ENCODE measurements at regions not wholly inside any gene's neighbourhood (a gene's known extent, or its start where the extent isn't known, plus 50 kb on each side); places are given as distances from the start of the nearest gene placed in this dataset.

GRCh38 chr13:47646298-47646697 is 354.8 kb downstream of the SUCLA2 start:
- Histone ChIP-seq H2AFZ (ENCODE audit: control insufficient read depth, low read length) (no peak overlapping the region), H3K9ac (ENCODE audit: control insufficient read depth, extremely low read depth, insufficient read depth, low read length) (no peak overlapping the region), H3K9me1 (ENCODE audit: control insufficient read depth, extremely low read depth, insufficient read depth, low read length) (no peaks in the 10 kb centered on the region), H3K4me2 (ENCODE audit: control insufficient read depth, extremely low read depth, insufficient read depth, low read depth, low read length) (no peak overlapping the region), H3K9me3 (ENCODE audit: control insufficient read depth, low read depth, low read length) (no peaks in the 10 kb centered on the region), H4K20me1 (ENCODE audit: control insufficient read depth, extremely low read depth, insufficient read depth, low read length) (no peaks in the 10 kb centered on the region), H3K79me2 (ENCODE audit: control insufficient read depth, insufficient read depth, low read length) (no peaks in the 10 kb centered on the region), H3K4me1 (ENCODE audit: control insufficient read depth, extremely low read depth, insufficient read depth, low read length) (no peaks in the 10 kb centered on the region), H3K4me3 (ENCODE audit: control insufficient read depth in 2 of 3, extremely low read depth in 1 of 3, insufficient read depth in 2 of 3, low read depth in 1 of 3, low read length in 3 of 3) (no peak overlapping the region), H3K36me3 (ENCODE audit: control insufficient read depth in 2 of 2, extremely low read depth in 1 of 2, insufficient read depth in 2 of 2, low read length in 2 of 2) (no peaks in the 10 kb centered on the region), H3K27me3 (ENCODE audit: control insufficient read depth, extremely low read depth, insufficient read depth, low read length) (no peaks in the 10 kb centered on the region), H3K27ac (ENCODE audit: control insufficient read depth, insufficient read depth, low read length) (no peak overlapping the region)
- DNase-seq (ENCODE audit: low read depth, low spot score): no peak
- FAIRE-seq: no peak
- dilution Hi-C loops (cut with MboI; ENCODE audit: extremely low pct_ligation_motif_present, low sequenced_read_pairs): no loop called here
- TF ChIP-seq CTCF (optimal IDR thresholded peaks at IDR 0.05 in 1 of 3, IDR thresholded peaks at IDR 0.05 in 1 of 3, conservative IDR thresholded peaks at IDR 0.05 in 1 of 3; ENCODE audit: extremely low read depth in 1 of 3, insufficient read depth in 2 of 3, low read length in 3 of 3) (no peak), EZH2 (IDR thresholded peaks at IDR 0.05; ENCODE audit: low read length) (no peak)

- Histone ChIP-seq H3K9me3 (ENCODE audit: control insufficient read depth, low read depth, low read length) (no peaks in the 10 kb centered on the region), H4K20me1 (ENCODE audit: control insufficient read depth, extremely low read depth, insufficient read depth, low read length) (no peaks in the 10 kb centered on the region), H3K4me2 (ENCODE audit: control insufficient read depth, extremely low read depth, insufficient read depth, low read depth, low read length) (no peak overlapping the region), H3K9me1 (ENCODE audit: control insufficient read depth, extremely low read depth, insufficient read depth, low read length) (no peaks in the 10 kb centered on the region), H3K4me1 (ENCODE audit: control insufficient read depth, extremely low read depth, insufficient read depth, low read length) (no peaks in the 10 kb centered on the region), H3K9ac (ENCODE audit: control insufficient read depth, extremely low read depth, insufficient read depth, low read length) (no peak overlapping the region), H2AFZ (ENCODE audit: control insufficient read depth, low read length) (no peak overlapping the region), H3K27ac (ENCODE audit: control insufficient read depth, insufficient read depth, low read length) (no peak overlapping the region), H3K4me3 (ENCODE audit: control insufficient read depth in 2 of 3, extremely low read depth in 1 of 3, insufficient read depth in 2 of 3, low read depth in 1 of 3, low read length in 3 of 3) (no peak overlapping the region), H3K79me2 (ENCODE audit: control insufficient read depth, insufficient read depth, low read length) (no peaks in the 10 kb centered on the region), H3K27me3 (ENCODE audit: control insufficient read depth, extremely low read depth, insufficient read depth, low read length) (no peaks in the 10 kb centered on the region), H3K36me3 (ENCODE audit: control insufficient read depth in 2 of 2, extremely low read depth in 1 of 2, insufficient read depth in 2 of 2, low read length in 2 of 2) (no peaks in the 10 kb centered on the region)
- DNase-seq (ENCODE audit: low read depth, low spot score) (no peak), FAIRE-seq (no peak)
- dilution Hi-C loops (cut with MboI; ENCODE audit: extremely low pct_ligation_motif_present, low sequenced_read_pairs): no loop called here
- TF ChIP-seq EZH2 (IDR thresholded peaks at IDR 0.05; ENCODE audit: low read length): no peak
- no peak for TF ChIP-seq CTCF (optimal IDR thresholded peaks at IDR 0.05 in 1 of 3, IDR thresholded peaks at IDR 0.05 in 1 of 3, conservative IDR thresholded peaks at IDR 0.05 in 1 of 3; ENCODE audit: extremely low read depth in 1 of 3, insufficient read depth in 2 of 3, low read length in 3 of 3)
Observed at GRCh38 chr13:47639738-47640447, 361.2 kb downstream of the SUCLA2 start.
